Activated CD8-positive, alpha-beta T cell treated with anti-CD3 and anti-CD28 coated beads for 36 hours (primary cell): ENCODE measurements at regions not wholly inside any gene's neighbourhood (a gene's known extent, or its start where the extent isn't known, plus 50 kb on each side); places are given as distances from the start of the nearest gene placed in this dataset.

ENCODE experiments used
- ATAC-seq: fragments of 200-7000 bp; cut with Tn5 transposase; one replicate; pipeline ENCODE4 v1.10.0; 2021; ENCODE audit warnings: mild to moderate bottlenecking, moderate library complexity
- CTCF ChIA-PET: fragments of 350-600 bp; sonication (Branson Sonifier 250); formaldehyde crosslinking; loops from one replicate; lab custom pipeline; 2021; ENCODE audit warnings: antibody characterized with exemption; lab: Charles Lee
- POLR2A ChIA-PET: fragments of 350-600 bp; sonication (Branson Sonifier 250); formaldehyde crosslinking; loops from one replicate; lab custom pipeline; 2021; ENCODE audit warnings: antibody characterized with exemption; lab: Charles Lee
- DNase-seq: peaks from one replicate; pipeline ENCODE4 v3.0.0-alpha.2; 2020
- H3K27ac Mint-ChIP-seq: one replicate; pipeline ENCODE4 v1.8.0; 2021; ENCODE audit warnings: mild to moderate bottlenecking, mixed read lengths
- H3K27me3 Mint-ChIP-seq: one replicate; pipeline ENCODE4 v1.8.0; 2021; ENCODE audit warnings: mixed read lengths
- H3K36me3 Mint-ChIP-seq: one replicate; pipeline ENCODE4 v1.8.0; 2021; ENCODE audit warnings: low read depth, mixed read lengths
- H3K4me1 Mint-ChIP-seq: one replicate; pipeline ENCODE4 v1.8.0; 2021; ENCODE audit warnings: low read depth, mixed read lengths
- H3K4me3 Mint-ChIP-seq: one replicate; pipeline ENCODE4 v1.8.0; 2021; ENCODE audit warnings: mild to moderate bottlenecking, moderate library complexity, mixed read lengths
- H3K9me3 Mint-ChIP-seq: one replicate; pipeline ENCODE4 v1.8.0; 2021; ENCODE audit warnings: mixed read lengths
- intact Hi-C: fragments of 100-400 bp; cut with micrococcal nuclease; formaldehyde crosslinking; loops from one replicate; pipeline ENCODE4 v1.10.0; 2022
- TF ChIP-seq, protein P1 (sequence below): fragments of 200-600 bp; IDR thresholded peaks from one replicate; pipeline ENCODE4 v1.8.0; 2022; ENCODE audit warnings: antibody characterized with exemption, mild to moderate bottlenecking

DNA sequence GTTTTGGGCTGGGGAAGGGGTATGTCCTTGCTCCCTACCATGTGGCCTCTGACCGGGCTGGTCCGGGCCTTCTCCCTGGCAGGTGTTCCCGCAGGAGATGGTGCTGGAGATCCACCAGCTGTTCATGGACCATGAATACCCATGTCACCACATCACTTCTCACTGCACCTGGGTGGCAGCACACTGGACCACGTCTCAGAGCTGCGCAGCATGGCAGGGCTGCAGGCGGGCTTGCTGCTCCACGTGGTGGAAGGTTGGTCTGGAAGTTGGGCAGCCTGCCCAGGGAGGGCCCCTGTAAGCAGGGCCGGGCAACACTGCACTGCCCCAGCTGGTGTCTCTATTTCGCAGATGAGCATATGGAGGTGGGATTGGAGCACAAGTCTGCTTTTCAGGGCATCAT is 169.5 kb upstream of the ZNF267 start:
- Mint-ChIP-seq H3K27me3 (no peaks in the 10 kb centered on the region), H3K9me3 (peaks cover 1% of the 10 kb centered on the region), H3K4me3 (no peak overlapping the region), H3K4me1 (peaks cover 36% of the 10 kb centered on the region), H3K27ac (no peak overlapping the region), H3K36me3 (peaks cover 63% of the 10 kb centered on the region)
- ChIA-PET POLR2A (interaction anchor here (1.2 to 8.0 kb wide), 3 partner anchors 8 to 170 kb away, joined by 4 to 151 read pairs (median 6); partner anchors contain the start of gene ZNF267), CTCF (no interaction called here)
- no peak for ATAC-seq
- DNase-seq = no peak
- TF ChIP-seq, protein P1, sequence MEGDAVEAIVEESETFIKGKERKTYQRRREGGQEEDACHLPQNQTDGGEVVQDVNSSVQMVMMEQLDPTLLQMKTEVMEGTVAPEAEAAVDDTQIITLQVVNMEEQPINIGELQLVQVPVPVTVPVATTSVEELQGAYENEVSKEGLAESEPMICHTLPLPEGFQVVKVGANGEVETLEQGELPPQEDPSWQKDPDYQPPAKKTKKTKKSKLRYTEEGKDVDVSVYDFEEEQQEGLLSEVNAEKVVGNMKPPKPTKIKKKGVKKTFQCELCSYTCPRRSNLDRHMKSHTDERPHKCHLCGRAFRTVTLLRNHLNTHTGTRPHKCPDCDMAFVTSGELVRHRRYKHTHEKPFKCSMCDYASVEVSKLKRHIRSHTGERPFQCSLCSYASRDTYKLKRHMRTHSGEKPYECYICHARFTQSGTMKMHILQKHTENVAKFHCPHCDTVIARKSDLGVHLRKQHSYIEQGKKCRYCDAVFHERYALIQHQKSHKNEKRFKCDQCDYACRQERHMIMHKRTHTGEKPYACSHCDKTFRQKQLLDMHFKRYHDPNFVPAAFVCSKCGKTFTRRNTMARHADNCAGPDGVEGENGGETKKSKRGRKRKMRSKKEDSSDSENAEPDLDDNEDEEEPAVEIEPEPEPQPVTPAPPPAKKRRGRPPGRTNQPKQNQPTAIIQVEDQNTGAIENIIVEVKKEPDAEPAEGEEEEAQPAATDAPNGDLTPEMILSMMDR = no peak
- intact Hi-C loops = loop anchor here (5.0 kb wide), 1 partner anchor 168 kb away; the partner anchor contains the start of gene ZNF267

DNA sequence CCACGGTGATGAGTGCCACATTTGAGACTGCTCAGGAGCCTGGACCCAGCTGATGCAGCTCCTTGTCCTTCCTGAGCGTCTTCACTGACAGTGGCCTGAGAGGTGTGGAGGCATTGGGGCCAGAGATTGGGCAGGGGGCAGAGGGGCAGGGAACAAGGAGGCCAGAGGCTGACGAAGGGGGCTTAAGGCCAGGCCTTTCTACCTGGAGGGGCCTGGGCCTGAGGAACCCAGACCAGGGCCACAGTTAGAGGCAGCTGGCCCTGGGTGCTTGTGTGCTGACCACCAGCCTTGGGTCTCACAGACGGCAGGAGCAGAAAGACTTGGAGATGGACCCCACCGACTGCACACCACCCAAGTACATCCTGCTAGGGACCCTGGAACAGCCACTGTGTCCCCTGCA is 168.2 kb upstream of the ZNF267 start:
- ChIA-PET CTCF (no interaction called here), POLR2A (interaction anchor here (0.8 to 8.0 kb wide), 3 partner anchors 7 to 14 kb away, joined by 5 to 151 read pairs (median 6); a partner anchor contains a TSS)
- TF ChIP-seq, protein P1 = no peak
- no peak overlapping the region for H3K27ac Mint-ChIP-seq
- no peak for ATAC-seq
- H3K27me3 Mint-ChIP-seq = no peaks in the 10 kb centered on the region
- intact Hi-C loops = no loop called here
- H3K9me3 Mint-ChIP-seq = peaks cover 1% of the 10 kb centered on the region
- peaks cover 36% of the 10 kb centered on the region for H3K4me1 Mint-ChIP-seq
- H3K4me3 Mint-ChIP-seq = no peak overlapping the region
- peaks cover 67% of the 10 kb centered on the region for H3K36me3 Mint-ChIP-seq
- no peak for DNase-seq

DNA sequence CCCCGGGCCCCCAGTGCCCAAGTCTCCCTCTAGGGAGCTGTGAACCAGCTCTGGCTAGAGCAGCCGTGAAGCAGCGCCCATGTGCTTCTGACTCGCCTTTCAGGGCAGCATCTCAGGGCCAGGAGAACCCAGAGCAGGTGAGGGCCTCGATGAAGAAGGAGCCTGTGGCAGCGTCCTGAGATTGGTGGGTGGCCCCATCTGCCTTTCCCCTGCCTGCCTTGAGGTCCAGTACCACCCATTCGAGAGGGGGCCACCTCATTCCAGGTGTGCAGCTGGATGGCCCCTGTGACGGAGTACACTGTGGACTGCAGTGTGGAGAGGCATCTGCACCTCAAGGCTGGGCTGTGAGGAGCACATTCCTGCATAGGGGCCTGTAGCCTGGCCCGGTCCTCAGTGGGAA is 167.3 kb upstream of the ZNF267 start:
- no peak for DNase-seq
- POLR2A ChIA-PET = interaction anchor here (0.8 kb wide), 1 partner anchor 167 kb away, joined by 5 read pairs; the partner anchor contains the start of gene ZNF267
- no peaks in the 10 kb centered on the region for H3K27me3 Mint-ChIP-seq
- no peak for ATAC-seq
- H3K9me3 Mint-ChIP-seq = peaks cover 1% of the 10 kb centered on the region
- H3K4me1 Mint-ChIP-seq = peaks cover 32% of the 10 kb centered on the region
- TF ChIP-seq, protein P1 = no peak
- CTCF ChIA-PET = no interaction called here
- peak overlapping the region; percentile 25 for H3K27ac Mint-ChIP-seq
- intact Hi-C loops = no loop called here
- H3K4me3 Mint-ChIP-seq = no peak overlapping the region
- peaks cover 62% of the 10 kb centered on the region for H3K36me3 Mint-ChIP-seq

DNA sequence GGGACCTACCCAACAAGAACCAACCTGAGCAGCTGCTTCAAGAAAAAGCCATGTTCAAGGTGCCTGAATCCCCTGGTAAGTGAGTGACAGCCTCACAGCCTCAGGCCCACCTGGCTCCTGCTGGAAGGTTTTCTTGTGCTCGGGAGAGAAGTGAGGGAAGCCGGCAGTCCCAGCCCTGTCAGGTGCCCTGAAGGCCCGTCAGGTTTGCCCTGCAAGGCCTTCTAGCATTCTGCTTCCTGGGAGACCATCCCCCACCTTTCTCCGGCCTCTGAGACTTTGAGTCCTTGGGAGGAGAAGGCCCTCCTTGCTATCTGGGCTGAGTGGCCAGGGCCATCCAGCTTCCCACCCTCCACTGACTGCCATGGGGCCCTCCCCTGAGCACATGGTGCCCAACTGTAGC is 166.7 kb upstream of the ZNF267 start:
- peaks cover 56% of the 10 kb centered on the region for H3K36me3 Mint-ChIP-seq
- TF ChIP-seq, protein P1 = no peak
- intact Hi-C loops = no loop called here
- H3K4me3 Mint-ChIP-seq = no peak overlapping the region
- POLR2A ChIA-PET = no interaction called here
- no peaks in the 10 kb centered on the region for H3K27me3 Mint-ChIP-seq
- DNase-seq (no peak), ATAC-seq (no peak)
- CTCF ChIA-PET = no interaction called here
- H3K27ac Mint-ChIP-seq = no peak overlapping the region
- H3K9me3 Mint-ChIP-seq = no peaks in the 10 kb centered on the region
- H3K4me1 Mint-ChIP-seq = peaks cover 28% of the 10 kb centered on the region

DNA sequence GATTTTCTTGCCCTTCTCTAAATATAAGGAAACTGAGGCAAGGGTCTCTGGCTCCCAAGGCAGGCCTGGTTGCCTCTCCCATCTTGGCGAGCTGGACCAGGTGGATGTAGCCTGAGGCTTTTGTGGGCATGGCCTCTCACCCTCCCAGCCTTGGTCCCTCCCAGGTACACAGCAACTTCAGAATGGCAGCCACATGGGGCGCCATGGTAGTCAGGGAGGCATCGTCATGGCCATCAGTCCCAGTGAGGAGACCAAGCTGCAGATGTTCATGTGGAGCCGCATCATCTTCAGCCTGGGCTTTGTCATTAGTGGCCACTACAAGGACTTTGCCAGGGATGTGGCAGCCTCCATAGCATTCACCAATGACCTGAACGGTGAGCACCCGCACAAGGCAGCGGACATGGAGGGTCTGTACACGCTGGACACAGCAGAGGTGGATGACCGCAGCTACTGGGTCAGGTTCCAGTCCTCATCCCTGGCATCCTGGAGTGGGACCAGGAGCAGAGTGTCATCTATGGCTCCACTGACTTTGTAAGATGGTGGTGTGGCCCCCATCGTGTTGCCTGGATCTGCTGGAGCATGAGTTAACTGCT is 165.8 kb upstream of the ZNF267 start:
- intact Hi-C loops = no loop called here
- TF ChIP-seq, protein P1 = no peak
- Mint-ChIP-seq H3K27ac (no peak overlapping the region), H3K36me3 (peaks cover 47% of the 10 kb centered on the region), H3K4me3 (no peak overlapping the region), H3K9me3 (no peaks in the 10 kb centered on the region), H3K4me1 (peaks cover 25% of the 10 kb centered on the region), H3K27me3 (no peaks in the 10 kb centered on the region)
- no peak for DNase-seq
- ATAC-seq = no peak
- POLR2A ChIA-PET = interaction anchor here (0.7 to 7.8 kb wide), 4 partner anchors 6 to 200 kb away, joined by 3 to 151 read pairs (median 6); partner anchors contain the start of gene RUSF1
- CTCF ChIA-PET = interaction anchor here (1.3 to 1.7 kb wide), 2 partner anchors 12 to 161 kb away, joined by 4 read pairs; no protein-coding TSS in a partner anchor
